B cell (primary cell): ENCODE measurements at regions not wholly inside any gene's neighbourhood (a gene's known extent, or its start where the extent isn't known, plus 50 kb on each side); places are given as distances from the start of the nearest gene placed in this dataset.

Source experiments
- CTCF ChIP-seq: fragments of 200-600 bp; IDR thresholded peaks from one replicate; pipeline ENCODE4 v1.8.0; 2022; ENCODE audit warnings: antibody characterized with exemption, mild to moderate bottlenecking
- EZH2 ChIP-seq: IDR thresholded peaks from 2 replicates; pipeline ENCODE4 v1.6.1; 2012; ENCODE audit warnings: borderline replicate concordance, low read depth, mild to moderate bottlenecking, moderate library complexity, low read length; ENCODE audit not compliant: insufficient read depth, poor library complexity, severe bottlenecking

- no peak for TF ChIP-seq CTCF
- no peak for TF ChIP-seq EZH2
These were observed 190.1 kb downstream of the LMO4 start for GRCh38 chr1:87518794-87519193.
